Effector CD8-positive, alpha-beta T cell (primary cell): ENCODE measurements at regions not wholly inside any gene's neighbourhood (a gene's known extent, or its start where the extent isn't known, plus 50 kb on each side); places are given as distances from the start of the nearest gene placed in this dataset.

Experiments
- DNase-seq: peaks from one replicate; lab custom pipeline; 2025; lab: John Stamatoyannopoulos, UW

GRCh38 chr10:83657487-83657886 is 481.8 kb upstream of the GHITM start:
- no peak for DNase-seq

GRCh38 chr10:83663918-83664317 is 475.4 kb upstream of the GHITM start:
- DNase-seq, result no peak

- no peak for DNase-seq
Measured at GRCh38 chr10:83666762-83667161, 472.5 kb upstream of the GHITM start.

GRCh38 chr10:83667594-83667993 is 471.7 kb upstream of the GHITM start:
- DNase-seq, result no peak

- no peak for DNase-seq
Measured at GRCh38 chr10:83673316-83673715, 466.0 kb upstream of the GHITM start.

GRCh38 chr10:83677795-83678194 is 461.5 kb upstream of the GHITM start:
- no peak for DNase-seq

GRCh38 chr10:83678850-83679249 is 460.5 kb upstream of the GHITM start:
- DNase-seq, result no peak

GRCh38 chr10:83680470-83680891 is 458.8 kb upstream of the GHITM start:
- no peak for DNase-seq

- no peak for DNase-seq
Measured at GRCh38 chr10:83682414-83682813, 456.9 kb upstream of the GHITM start.

- no peak for DNase-seq
Measured at GRCh38 chr10:83685458-83685857, 453.9 kb upstream of the GHITM start.

GRCh38 chr10:83691791-83692596 is 447.3 kb upstream of the GHITM start:
- DNase-seq, result no peak

GRCh38 chr10:83698899-83699298 is 440.4 kb upstream of the GHITM start:
- DNase-seq, result no peak

- DNase-seq, result no peak
Measured at GRCh38 chr10:83701799-83702198, 437.5 kb upstream of the GHITM start.

GRCh38 chr10:83702731-83703130 is 436.6 kb upstream of the GHITM start:
- no peak for DNase-seq

- DNase-seq, result no peak
Measured at GRCh38 chr10:83706120-83706519, 433.2 kb upstream of the GHITM start.

- no peak for DNase-seq
Measured at GRCh38 chr10:83706952-83707582, 432.2 kb upstream of the GHITM start.

- DNase-seq, result no peak
Measured at GRCh38 chr10:83713423-83713822, 425.9 kb upstream of the GHITM start.

GRCh38 chr10:83723080-83723479 is 416.2 kb upstream of the GHITM start:
- no peak for DNase-seq

- DNase-seq, result no peak
Measured at GRCh38 chr10:83724471-83725241, 414.7 kb upstream of the GHITM start.

GRCh38 chr10:83725567-83725966 is 413.7 kb upstream of the GHITM start:
- DNase-seq, result no peak

- no peak for DNase-seq
Measured at GRCh38 chr10:83734278-83734677, 405.0 kb upstream of the GHITM start.

- DNase-seq, result no peak
Measured at GRCh38 chr10:83736008-83736407, 403.3 kb upstream of the GHITM start.

GRCh38 chr10:83750604-83751003 is 388.7 kb upstream of the GHITM start:
- DNase-seq, result no peak
